ENCODE measurements at regions not wholly inside any gene's neighbourhood (a gene's known extent, or its start where the extent isn't known, plus 50 kb on each side); places are given as distances from the start of the nearest gene placed in this dataset.

DNA sequence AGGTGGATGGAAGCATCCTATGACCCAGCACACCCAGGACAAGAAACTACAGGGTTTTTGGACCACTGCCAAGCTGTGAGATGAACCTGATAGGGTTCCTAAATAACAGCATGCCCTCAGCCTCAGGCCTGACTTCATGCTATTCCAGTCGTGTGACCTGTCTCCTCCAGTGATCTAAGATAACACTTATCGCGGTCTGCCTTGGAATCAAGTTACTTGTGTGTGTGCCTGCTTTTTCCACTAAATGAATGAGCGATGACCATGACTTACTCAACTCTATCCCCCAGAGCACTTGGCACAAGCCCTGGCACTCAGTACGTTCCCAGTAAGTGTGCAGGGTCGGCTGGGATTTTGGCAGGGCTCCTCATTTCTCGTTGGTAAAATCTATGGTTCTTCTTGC lies 172.7 kb upstream of the TP63 start:
- no peak overlapping the region for H3K27ac Mint-ChIP-seq (ENCODE audit: unreplicated experiment)
- TF ChIP-seq, protein P1, sequence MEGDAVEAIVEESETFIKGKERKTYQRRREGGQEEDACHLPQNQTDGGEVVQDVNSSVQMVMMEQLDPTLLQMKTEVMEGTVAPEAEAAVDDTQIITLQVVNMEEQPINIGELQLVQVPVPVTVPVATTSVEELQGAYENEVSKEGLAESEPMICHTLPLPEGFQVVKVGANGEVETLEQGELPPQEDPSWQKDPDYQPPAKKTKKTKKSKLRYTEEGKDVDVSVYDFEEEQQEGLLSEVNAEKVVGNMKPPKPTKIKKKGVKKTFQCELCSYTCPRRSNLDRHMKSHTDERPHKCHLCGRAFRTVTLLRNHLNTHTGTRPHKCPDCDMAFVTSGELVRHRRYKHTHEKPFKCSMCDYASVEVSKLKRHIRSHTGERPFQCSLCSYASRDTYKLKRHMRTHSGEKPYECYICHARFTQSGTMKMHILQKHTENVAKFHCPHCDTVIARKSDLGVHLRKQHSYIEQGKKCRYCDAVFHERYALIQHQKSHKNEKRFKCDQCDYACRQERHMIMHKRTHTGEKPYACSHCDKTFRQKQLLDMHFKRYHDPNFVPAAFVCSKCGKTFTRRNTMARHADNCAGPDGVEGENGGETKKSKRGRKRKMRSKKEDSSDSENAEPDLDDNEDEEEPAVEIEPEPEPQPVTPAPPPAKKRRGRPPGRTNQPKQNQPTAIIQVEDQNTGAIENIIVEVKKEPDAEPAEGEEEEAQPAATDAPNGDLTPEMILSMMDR (IDR thresholded peaks at IDR 0.05) = no peak
- H3K27me3 Mint-ChIP-seq (ENCODE audit: low read depth) = peaks cover 4% of the 10 kb centered on the region
- no peaks in the 10 kb centered on the region for H3K9me3 Mint-ChIP-seq (ENCODE audit: low read depth)
- H3K36me3 Mint-ChIP-seq (ENCODE audit: low read depth) = peaks cover 3% of the 10 kb centered on the region
- H3K4me3 Mint-ChIP-seq (ENCODE audit: unreplicated experiment) = no peak overlapping the region
- DNase-seq (ENCODE audit: low spot score) = no peak
- H3K4me1 Mint-ChIP-seq (ENCODE audit: low read depth) = peaks cover 36% of the 10 kb centered on the region

DNA sequence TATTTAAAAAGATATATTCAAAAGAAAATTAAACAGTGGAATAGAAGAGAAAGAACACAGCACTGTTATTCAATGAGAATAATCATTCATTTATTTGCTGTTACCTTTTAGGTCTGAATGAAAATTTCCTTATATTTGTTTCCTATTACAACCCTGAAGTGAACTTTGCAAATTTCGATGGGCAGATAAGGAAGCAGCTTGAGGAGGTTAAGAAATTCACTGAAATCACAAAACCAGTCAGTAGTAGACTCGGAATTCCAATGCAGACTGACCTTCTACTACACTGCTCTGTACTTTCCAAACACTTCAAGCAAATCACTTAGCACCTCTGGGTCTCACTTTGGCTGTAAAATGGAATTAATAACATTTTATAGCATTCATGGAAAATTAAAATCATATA lies 172.0 kb upstream of the TP63 start:
- H3K4me3 Mint-ChIP-seq (ENCODE audit: unreplicated experiment) = no peak overlapping the region
- H3K27me3 Mint-ChIP-seq (ENCODE audit: low read depth) = peaks cover 9% of the 10 kb centered on the region
- DNase-seq (ENCODE audit: low spot score) = no peak
- H3K36me3 Mint-ChIP-seq (ENCODE audit: low read depth) = peaks cover 6% of the 10 kb centered on the region
- H3K27ac Mint-ChIP-seq (ENCODE audit: unreplicated experiment) = no peak overlapping the region
- peaks cover 36% of the 10 kb centered on the region for H3K4me1 Mint-ChIP-seq (ENCODE audit: low read depth)
- TF ChIP-seq, protein P1 (IDR thresholded peaks at IDR 0.05) = no peak
- H3K9me3 Mint-ChIP-seq (ENCODE audit: low read depth) = peaks cover 2% of the 10 kb centered on the region

DNA sequence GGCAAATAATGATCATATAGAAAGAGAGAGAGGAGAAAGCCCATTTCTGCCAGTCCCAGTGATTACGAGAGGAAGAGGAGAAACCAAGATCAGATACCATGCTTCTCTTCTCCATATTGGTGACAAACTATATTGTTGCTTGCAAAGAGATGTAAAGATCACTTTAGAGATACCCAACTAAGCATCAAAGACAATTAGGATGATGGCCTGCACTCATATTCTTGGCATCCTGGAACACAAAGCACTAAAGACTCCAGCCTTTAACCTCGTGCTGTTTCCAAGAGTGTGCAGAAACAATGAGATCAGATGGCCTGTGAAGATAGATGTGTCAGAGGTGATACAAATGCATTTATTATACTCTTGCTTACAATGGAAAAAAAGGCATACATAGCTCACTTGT lies 170.7 kb upstream of the TP63 start:
- H3K4me3 Mint-ChIP-seq (ENCODE audit: unreplicated experiment) = no peak overlapping the region
- no peak for DNase-seq (ENCODE audit: low spot score)
- no peak overlapping the region for H3K27ac Mint-ChIP-seq (ENCODE audit: unreplicated experiment)
- peaks cover 6% of the 10 kb centered on the region for H3K36me3 Mint-ChIP-seq (ENCODE audit: low read depth)
- TF ChIP-seq, protein P1 (IDR thresholded peaks at IDR 0.05) = no peak
- H3K9me3 Mint-ChIP-seq (ENCODE audit: low read depth) = peaks cover 2% of the 10 kb centered on the region
- H3K27me3 Mint-ChIP-seq (ENCODE audit: low read depth) = peaks cover 9% of the 10 kb centered on the region
- peaks cover 27% of the 10 kb centered on the region for H3K4me1 Mint-ChIP-seq (ENCODE audit: low read depth)

DNA sequence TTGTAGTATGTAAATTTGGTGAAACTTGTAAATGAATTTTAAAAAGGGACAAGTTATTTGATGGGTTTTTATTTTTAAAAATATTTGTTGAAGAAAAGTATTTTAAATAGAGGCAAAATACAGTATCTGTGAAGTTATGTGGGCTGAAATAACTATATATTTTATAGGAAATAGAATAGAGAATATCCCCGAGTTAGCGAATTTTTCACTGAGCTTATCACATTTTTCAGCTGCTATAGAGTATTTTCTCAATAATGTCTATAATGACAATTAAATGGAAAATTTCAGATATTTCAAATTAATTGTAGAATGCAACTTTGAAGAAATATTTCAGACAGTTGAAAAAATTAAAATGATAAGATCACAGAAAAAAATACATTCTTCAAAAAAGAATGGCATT lies 166.4 kb upstream of the TP63 start:
- DNase-seq (ENCODE audit: low spot score) = no peak
- H3K27ac Mint-ChIP-seq (ENCODE audit: unreplicated experiment) = no peak overlapping the region
- H3K36me3 Mint-ChIP-seq (ENCODE audit: low read depth) = peaks cover 6% of the 10 kb centered on the region
- peaks cover 20% of the 10 kb centered on the region for H3K27me3 Mint-ChIP-seq (ENCODE audit: low read depth)
- H3K4me1 Mint-ChIP-seq (ENCODE audit: low read depth) = no peaks in the 10 kb centered on the region
- H3K4me3 Mint-ChIP-seq (ENCODE audit: unreplicated experiment) = no peak overlapping the region
- TF ChIP-seq, protein P1 (IDR thresholded peaks at IDR 0.05) = no peak
- H3K9me3 Mint-ChIP-seq (ENCODE audit: low read depth) = peaks cover 2% of the 10 kb centered on the region

DNA sequence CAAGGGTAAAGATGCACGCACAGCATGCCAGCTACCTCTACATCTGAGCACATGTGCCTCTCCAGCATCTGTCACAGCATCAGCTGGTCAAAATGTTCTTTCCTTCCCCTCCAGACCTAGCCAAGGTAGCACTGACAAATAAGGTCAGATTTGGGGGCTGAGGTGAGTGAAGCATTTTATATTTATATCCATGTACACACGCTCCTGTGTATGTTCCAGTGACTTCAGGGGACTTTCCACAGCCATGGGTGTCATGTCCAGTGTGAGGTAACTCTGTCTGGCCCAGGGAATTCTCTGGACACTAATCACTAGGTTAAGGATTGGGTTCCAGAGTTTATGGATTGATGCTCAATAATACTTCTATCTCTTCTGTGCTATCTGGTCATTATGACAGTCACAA lies 165.2 kb upstream of the TP63 start:
- peaks cover 18% of the 10 kb centered on the region for H3K27me3 Mint-ChIP-seq (ENCODE audit: low read depth)

More for the DNA sequence above, 165.2 kb upstream of the TP63 start:
- Mint-ChIP-seq H3K4me1 (ENCODE audit: low read depth) (no peaks in the 10 kb centered on the region), H3K9me3 (ENCODE audit: low read depth) (peaks cover 2% of the 10 kb centered on the region), H3K36me3 (ENCODE audit: low read depth) (peaks cover 5% of the 10 kb centered on the region), H3K27ac (ENCODE audit: unreplicated experiment) (no peak overlapping the region), H3K4me3 (ENCODE audit: unreplicated experiment) (no peak overlapping the region)
- no peak for DNase-seq (ENCODE audit: low spot score)
- TF ChIP-seq, protein P1 (IDR thresholded peaks at IDR 0.05) = no peak

All from chondrocyte (in vitro differentiated cells).